ENCODE measurements at regions not wholly inside any gene's neighbourhood (a gene's known extent, or its start where the extent isn't known, plus 50 kb on each side); places are given as distances from the start of the nearest gene placed in this dataset.
"Not testable (repeated sequence)": the region's sequence is repeated elsewhere in the genome, so short reads cannot be mapped to it uniquely, and the experiment has no call there.

- no peak for TF ChIP-seq POLR2A (IDR thresholded peaks at IDR 0.05; ENCODE audit: low read depth, low read length)
- DNase-seq (ENCODE audit: insufficient read length, low spot score), result no peak
- no peak for FAIRE-seq
Measured at GRCh38 chr7:146057958-146058357, 58.6 kb upstream of the CNTNAP2 start.

GRCh38 chr7:146054909-146055308 lies 61.7 kb upstream of the CNTNAP2 start:
- TF ChIP-seq POLR2A (IDR thresholded peaks at IDR 0.05; ENCODE audit: low read depth, low read length), result no peak
- FAIRE-seq, result no peak
- DNase-seq (ENCODE audit: insufficient read length, low spot score), result no peak

GRCh38 chr7:146053492-146053891 lies 63.1 kb upstream of the CNTNAP2 start:
- no peak for TF ChIP-seq POLR2A (IDR thresholded peaks at IDR 0.05; ENCODE audit: low read depth, low read length)
- FAIRE-seq (no peak), DNase-seq (ENCODE audit: insufficient read length, low spot score) (no peak)

GRCh38 chr7:146043310-146043709 lies 73.3 kb upstream of the CNTNAP2 start:
- not testable (repeated sequence) for DNase-seq (ENCODE audit: insufficient read length, low spot score); FAIRE-seq

- no peak for TF ChIP-seq POLR2A (IDR thresholded peaks at IDR 0.05; ENCODE audit: low read depth, low read length)
- FAIRE-seq (no peak), DNase-seq (ENCODE audit: insufficient read length, low spot score) (no peak)
Measured at GRCh38 chr7:146028251-146028750, 88.3 kb upstream of the CNTNAP2 start.

GRCh38 chr7:146027243-146027642 lies 89.4 kb upstream of the CNTNAP2 start:
- TF ChIP-seq POLR2A (IDR thresholded peaks at IDR 0.05; ENCODE audit: low read depth, low read length), result no peak
- DNase-seq (ENCODE audit: insufficient read length, low spot score) (no peak), FAIRE-seq (no peak)

- DNase-seq (ENCODE audit: insufficient read length, low spot score) (no peak), FAIRE-seq (no peak)
- TF ChIP-seq POLR2A (IDR thresholded peaks at IDR 0.05; ENCODE audit: low read depth, low read length), result no peak
Measured at GRCh38 chr7:146022776-146023175, 93.8 kb upstream of the CNTNAP2 start.

GRCh38 chr7:146019041-146020004 lies 97.3 kb upstream of the CNTNAP2 start:
- not testable (repeated sequence) for DNase-seq (ENCODE audit: insufficient read length, low spot score); FAIRE-seq

- FAIRE-seq; DNase-seq (ENCODE audit: insufficient read length, low spot score): not testable (repeated sequence)
Measured at GRCh38 chr7:146017366-146017765, 99.2 kb upstream of the CNTNAP2 start.

GRCh38 chr7:146014154-146014553 lies 102.4 kb upstream of the CNTNAP2 start:
- DNase-seq (ENCODE audit: insufficient read length, low spot score); FAIRE-seq: not testable (repeated sequence)

GRCh38 chr7:146008293-146008692 lies 108.3 kb upstream of the CNTNAP2 start:
- no peak for TF ChIP-seq POLR2A (IDR thresholded peaks at IDR 0.05; ENCODE audit: low read depth, low read length)
- no peak for DNase-seq (ENCODE audit: insufficient read length, low spot score)
- no peak for FAIRE-seq

GRCh38 chr7:146004805-146005204 lies 111.8 kb upstream of the CNTNAP2 start:
- DNase-seq (ENCODE audit: insufficient read length, low spot score) (no peak), FAIRE-seq (no peak)
- no peak for TF ChIP-seq POLR2A (IDR thresholded peaks at IDR 0.05; ENCODE audit: low read depth, low read length)

- no peak for TF ChIP-seq POLR2A (IDR thresholded peaks at IDR 0.05; ENCODE audit: low read depth, low read length)
- FAIRE-seq, result no peak
Measured at GRCh38 chr7:146002431-146003078, 114.0 kb upstream of the CNTNAP2 start.

GRCh38 chr7:146002008-146002407 lies 114.6 kb upstream of the CNTNAP2 start:
- FAIRE-seq, result no peak
- no peak for DNase-seq (ENCODE audit: insufficient read length, low spot score)
- no peak for TF ChIP-seq POLR2A (IDR thresholded peaks at IDR 0.05; ENCODE audit: low read depth, low read length)

More at GRCh38 chr7:146002431-146003078, 114.0 kb upstream of the CNTNAP2 start:
- DNase-seq (ENCODE audit: insufficient read length, low spot score), result no peak

- no peak for TF ChIP-seq POLR2A (IDR thresholded peaks at IDR 0.05; ENCODE audit: low read depth, low read length)
- DNase-seq (ENCODE audit: insufficient read length, low spot score) (no peak), FAIRE-seq (no peak)
Measured at GRCh38 chr7:146000882-146001281, 115.7 kb upstream of the CNTNAP2 start.

Measured in H54 (cell line).